ENCODE measurements at regions not wholly inside any gene's neighbourhood (a gene's known extent, or its start where the extent isn't known, plus 50 kb on each side); places are given as distances from the start of the nearest gene placed in this dataset.

DNA sequence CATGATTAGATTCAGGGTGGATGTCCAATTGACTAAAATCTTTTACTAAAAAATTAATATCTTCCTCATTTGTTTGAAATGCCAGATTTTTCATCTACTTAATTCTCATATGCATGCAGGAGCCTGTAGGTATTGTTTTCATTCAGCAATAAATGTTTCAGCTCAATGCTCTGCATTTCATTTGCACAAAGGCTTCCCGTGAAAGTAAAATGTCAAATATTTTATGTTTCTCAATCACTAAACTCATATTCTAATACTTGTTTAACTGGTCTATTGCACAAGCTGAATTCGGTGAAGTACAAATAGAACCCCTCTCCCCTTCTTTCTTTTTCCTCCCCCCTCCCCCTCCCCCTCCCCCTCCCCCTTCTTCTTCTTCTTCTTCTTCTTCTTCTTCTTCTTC, 175.9 kb downstream of the MCHR2 start:
- TF ChIP-seq ZNF565 (CRISPR knock-in tag; conservative IDR thresholded peaks at IDR 0.05; ENCODE audit: low read depth) (no peak), POU6F1 (CRISPR knock-in tag; IDR thresholded peaks at IDR 0.05; ENCODE audit: borderline replicate concordance, low read depth) (no peak), SNAI2 (CRISPR knock-in tag; IDR thresholded peaks at IDR 0.05) (no peak), CSDC2 (CRISPR knock-in tag; IDR thresholded peaks at IDR 0.05) (no peak), PATZ1 (CRISPR knock-in tag; IDR thresholded peaks at IDR 0.05; ENCODE audit: borderline replicate concordance) (no peak)

Measured in SK-N-SH treated with all-trans-retinoic acid at 6 μM for 48 hours (cell line).